Muscle of back (tissue), 3 donors: ENCODE measurements at regions not wholly inside any gene's neighbourhood (a gene's known extent, or its start where the extent isn't known, plus 50 kb on each side); places are given as distances from the start of the nearest gene placed in this dataset.

Source experiments
- DNase-seq, 3 donors: peaks; one replicate each; pipeline versions ENCODE4 v3.0.0 to v3.0.0-alpha.2; 2013

GRCh38 chr2:128577141-128577930, 258.7 kb upstream of the HS6ST1 start:
- no peak for DNase-seq

DNA sequence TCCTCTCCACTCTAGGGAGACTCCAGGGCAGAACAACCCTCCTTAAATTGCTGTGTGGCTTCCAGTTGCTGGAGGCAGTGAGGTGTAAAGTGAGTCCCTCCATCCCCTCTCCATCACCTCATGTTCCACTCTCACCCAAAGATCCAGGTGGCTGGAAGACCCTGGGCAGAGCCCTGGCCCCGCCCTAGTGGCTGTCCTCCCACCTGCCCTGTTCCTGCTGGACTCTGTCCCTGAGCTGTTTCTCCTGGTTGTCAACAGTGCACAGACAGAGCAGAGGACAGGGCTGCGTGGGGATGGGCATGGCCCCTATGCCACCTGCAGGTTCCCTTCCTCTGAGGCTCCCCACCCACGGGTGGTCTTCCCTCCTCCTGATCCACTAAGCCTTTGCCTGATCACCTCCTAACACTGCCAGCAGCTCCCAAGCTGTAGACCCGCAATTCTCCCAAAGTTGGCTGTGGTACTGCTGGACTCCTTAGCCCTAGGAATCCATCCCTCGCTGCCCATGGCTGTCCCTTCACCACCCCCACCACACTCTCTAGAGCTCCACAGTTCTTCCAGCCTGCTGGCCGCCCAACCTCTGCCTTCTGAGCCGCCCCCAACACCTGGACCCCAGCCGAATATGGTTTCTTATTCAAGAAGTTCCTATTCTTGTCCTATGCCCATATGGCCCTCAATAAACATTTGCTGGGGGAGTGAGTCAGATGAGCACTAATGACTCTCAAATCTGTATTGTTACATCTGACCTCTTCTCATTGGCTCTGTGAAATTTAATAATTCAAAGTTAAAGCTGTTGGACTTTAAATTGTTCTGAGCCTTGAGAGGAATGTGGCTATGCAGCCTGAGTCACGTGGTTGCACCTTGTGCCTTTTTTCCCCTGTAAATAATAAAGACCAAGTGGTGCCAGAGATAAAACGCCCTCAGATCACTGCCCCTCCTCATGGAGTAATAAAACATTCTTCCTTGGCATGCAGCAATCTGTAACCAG, 260.0 kb upstream of the HS6ST1 start:
- DNase-seq: no peak

GRCh38 chr2:128579825-128580224, 261.2 kb upstream of the HS6ST1 start:
- DNase-seq: no peak

DNA sequence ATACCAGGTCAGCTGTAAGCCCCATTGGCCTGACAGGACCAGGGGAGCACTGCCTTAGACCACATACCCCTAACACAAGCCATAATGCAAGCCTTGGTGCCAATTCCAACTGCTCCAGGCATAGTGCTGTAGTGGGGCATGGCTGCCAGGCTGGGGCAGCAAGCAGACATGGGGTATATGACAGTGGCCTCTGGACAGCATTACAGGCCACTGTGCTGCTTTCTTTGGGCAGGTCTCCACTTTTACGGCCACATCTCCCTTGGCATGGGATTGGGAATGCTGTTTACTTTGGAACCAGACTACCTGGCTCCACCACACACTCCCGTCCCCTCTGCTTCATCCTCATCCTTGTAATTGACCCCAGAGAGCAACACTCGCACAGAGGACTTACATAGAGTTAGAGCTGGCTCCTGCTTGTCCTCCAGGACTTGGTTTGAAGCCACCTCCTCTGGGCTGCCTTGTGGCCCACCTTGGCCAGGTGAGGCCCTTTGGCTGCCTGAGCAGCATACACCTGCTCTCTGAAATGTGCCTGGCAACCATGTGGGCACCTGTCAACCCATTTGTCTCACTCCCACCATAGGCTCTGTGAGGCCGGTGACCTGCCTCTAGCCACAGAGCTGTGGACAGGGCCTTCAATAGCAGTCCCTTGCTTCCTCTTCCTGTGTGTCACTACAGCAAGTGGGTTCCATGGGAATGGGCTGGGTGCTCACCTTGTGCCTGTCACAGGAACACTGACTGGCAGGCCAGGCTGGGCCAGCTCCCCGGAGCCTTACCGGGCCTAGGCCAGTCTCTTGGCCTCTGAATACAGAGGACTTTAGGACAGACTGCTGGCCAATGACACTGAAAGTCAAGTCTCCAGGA, 262.6 kb upstream of the HS6ST1 start:
- DNase-seq: no peak

DNA sequence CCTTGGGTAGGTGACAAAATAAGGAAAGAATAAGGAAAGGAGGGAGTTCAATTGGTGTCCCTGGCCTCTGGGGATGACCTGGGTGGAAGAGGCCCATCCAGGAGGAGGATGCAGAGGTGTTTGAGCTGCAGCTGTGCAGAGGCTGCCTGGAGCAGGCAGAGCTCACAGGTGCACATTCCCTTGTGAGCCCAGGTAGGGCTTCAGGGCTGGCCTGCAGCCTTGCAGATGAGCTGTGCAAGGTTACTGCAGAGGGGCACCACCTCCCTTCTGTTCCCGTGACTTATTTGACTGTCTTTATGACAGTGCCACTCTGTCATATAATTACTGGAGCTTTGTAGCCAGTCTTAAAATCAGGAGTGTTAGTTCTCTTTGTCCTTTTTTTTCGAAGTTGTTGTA, 263.2 kb upstream of the HS6ST1 start:
- no peak for DNase-seq

GRCh38 chr2:128584296-128584890, 265.7 kb upstream of the HS6ST1 start:
- peak in 2 of 3 donors; percentile 31 to 82 for DNase-seq

- peak in 1 of 3 donors; percentile 62 for DNase-seq
Measured at GRCh38 chr2:128585706-128586105, 267.0 kb upstream of the HS6ST1 start.

GRCh38 chr2:128589681-128590080, 271.0 kb upstream of the HS6ST1 start:
- DNase-seq: no peak

- no peak for DNase-seq
Measured at GRCh38 chr2:128590309-128591021, 271.8 kb upstream of the HS6ST1 start.

DNA sequence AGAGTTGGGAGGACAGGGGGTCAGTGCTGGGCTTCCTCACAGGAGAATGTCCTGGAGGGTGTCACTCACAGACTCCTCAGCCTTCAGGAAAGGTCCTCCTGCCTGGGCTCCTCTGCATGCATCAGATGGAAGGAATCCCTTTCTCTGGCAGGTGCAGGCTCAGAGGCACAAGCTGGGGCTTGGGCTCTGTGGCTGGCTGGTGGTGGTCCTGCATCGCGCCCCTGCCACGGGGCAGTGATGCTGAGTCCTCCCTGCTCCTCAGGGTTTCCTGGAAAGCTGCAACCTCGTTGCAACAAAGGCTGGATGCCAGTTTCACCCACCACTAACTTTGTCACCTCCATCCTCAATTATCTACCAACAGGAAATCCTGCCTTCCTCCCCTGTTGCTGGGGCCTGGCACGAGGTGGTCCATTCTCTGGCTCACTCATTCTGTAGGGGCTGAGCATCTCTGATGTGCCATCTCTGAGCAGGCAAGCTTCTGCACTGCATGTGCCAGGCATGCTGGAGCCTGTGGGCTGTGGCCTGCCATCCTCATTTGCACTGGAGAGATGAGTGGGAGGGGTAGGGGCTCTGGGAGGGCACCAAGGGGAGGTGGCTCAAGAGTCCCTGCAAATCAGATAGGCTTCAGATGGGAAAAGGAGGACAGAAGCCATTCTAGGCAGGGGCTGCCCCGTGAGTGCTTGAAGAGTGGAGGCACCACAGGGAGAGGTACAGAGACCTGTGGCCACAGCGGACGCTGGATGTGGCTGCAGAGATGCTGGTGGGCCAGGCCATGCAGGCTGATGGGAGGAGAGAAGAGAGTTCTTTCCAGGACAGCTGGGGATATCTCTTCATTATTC, 272.6 kb upstream of the HS6ST1 start:
- no peak for DNase-seq

- peak in 1 of 3 donors; percentile 57 for DNase-seq
Measured at GRCh38 chr2:128591861-128592822, 273.5 kb upstream of the HS6ST1 start.

GRCh38 chr2:128593518-128593878, 274.8 kb upstream of the HS6ST1 start:
- no peak for DNase-seq

GRCh38 chr2:128593879-128594650, 275.4 kb upstream of the HS6ST1 start:
- DNase-seq: peak; percentile 21 to 60 (median 35)

DNA sequence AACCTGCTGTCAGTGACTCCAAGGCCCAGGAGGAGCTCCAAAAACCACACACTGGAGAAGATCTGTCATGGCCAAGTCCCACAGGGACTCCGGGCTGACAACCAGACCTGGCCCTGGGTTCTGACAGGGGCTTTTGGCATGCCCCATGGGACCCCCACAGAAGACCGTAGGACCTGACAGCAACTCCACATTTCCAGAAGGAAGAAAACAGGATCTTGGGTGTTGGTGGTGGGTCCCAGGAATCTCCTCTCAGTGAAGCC, 275.9 kb upstream of the HS6ST1 start:
- DNase-seq: no peak

GRCh38 chr2:128594953-128595677, 276.4 kb upstream of the HS6ST1 start:
- DNase-seq: no peak

DNA sequence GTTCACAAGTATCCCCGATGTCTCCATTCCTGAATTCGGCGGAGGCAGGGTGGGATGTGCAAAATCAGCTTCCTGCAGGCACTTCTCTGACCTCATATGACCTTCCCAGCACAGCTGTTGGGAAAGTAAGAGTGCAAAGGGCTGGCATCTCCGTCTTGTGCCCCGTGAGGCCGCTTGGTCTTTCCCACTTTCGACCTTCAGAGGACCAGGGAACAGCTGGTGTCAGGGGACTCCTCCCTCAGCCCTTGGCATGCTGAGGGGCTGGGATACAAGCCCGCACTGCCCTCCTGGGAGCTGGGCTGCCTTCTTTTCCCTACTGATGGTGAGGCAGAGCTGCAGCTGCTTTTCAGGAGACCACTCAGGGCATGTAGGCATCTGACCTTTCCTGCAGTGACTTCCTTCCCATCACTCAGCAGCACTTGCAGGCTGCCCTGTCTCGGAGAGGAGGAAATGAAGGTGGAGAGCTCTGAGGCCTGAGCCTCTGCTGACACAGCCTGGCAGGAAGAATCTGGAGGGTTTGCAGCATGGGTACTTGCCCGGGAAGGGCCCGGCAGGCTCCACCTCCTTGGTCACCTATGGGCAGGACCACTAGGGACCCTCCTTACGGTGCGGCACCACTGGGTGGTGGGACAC, 277.2 kb upstream of the HS6ST1 start:
- no peak for DNase-seq
